ENCODE measurements at regions not wholly inside any gene's neighbourhood (a gene's known extent, or its start where the extent isn't known, plus 50 kb on each side); places are given as distances from the start of the nearest gene placed in this dataset.

DNA sequence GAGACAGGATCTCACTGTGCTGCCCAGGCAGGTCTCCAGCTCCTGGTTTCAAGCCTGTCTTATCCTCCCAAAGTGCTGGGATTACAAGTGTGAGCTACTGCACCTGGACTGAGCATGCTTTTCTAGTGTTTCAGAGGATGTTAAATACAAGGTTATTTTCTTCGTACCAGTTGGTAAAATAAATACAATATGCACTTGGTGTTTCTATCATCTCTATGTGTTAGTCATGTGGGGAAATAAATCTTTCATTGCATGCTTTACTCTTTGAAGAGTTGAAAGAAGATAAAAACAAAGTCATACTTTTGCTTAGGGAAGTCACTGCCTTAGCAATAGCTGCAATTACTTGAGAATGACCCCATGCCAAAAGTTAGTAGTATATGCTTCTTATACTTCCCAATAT, 162.3 kb downstream of the PCDH7 start:
- TF ChIP-seq EP300 (IDR thresholded peaks at IDR 0.05) (no peak), POLR2A (IDR thresholded peaks at IDR 0.05; ENCODE audit: low read depth) (no peak), POLR2AphosphoS5 (IDR thresholded peaks at IDR 0.05) (no peak)
- TF ChIP-seq, protein P1, sequence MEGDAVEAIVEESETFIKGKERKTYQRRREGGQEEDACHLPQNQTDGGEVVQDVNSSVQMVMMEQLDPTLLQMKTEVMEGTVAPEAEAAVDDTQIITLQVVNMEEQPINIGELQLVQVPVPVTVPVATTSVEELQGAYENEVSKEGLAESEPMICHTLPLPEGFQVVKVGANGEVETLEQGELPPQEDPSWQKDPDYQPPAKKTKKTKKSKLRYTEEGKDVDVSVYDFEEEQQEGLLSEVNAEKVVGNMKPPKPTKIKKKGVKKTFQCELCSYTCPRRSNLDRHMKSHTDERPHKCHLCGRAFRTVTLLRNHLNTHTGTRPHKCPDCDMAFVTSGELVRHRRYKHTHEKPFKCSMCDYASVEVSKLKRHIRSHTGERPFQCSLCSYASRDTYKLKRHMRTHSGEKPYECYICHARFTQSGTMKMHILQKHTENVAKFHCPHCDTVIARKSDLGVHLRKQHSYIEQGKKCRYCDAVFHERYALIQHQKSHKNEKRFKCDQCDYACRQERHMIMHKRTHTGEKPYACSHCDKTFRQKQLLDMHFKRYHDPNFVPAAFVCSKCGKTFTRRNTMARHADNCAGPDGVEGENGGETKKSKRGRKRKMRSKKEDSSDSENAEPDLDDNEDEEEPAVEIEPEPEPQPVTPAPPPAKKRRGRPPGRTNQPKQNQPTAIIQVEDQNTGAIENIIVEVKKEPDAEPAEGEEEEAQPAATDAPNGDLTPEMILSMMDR (IDR thresholded peaks at IDR 0.05) = no peak
- Histone ChIP-seq H3K27me3 (no peaks in the 10 kb centered on the region), H3K4me1 (peaks cover 0 to 7% (median 3%) of the 10 kb centered on the region in 4 donors), H3K9me3 (no peaks in the 10 kb centered on the region), H3K36me3 (no peaks in the 10 kb centered on the region), H3K4me3 (no peak overlapping the region), H3K27ac (replicated peaks in 1 of 4) (no peak overlapping the region)
- intact Hi-C loops (cut with DNase I) = no loop called here
- no peak for DNase-seq (ENCODE audit: extremely low spot score)
- 40% methylated on average over 1 of the region's 1 CpG for WGBS

DNA sequence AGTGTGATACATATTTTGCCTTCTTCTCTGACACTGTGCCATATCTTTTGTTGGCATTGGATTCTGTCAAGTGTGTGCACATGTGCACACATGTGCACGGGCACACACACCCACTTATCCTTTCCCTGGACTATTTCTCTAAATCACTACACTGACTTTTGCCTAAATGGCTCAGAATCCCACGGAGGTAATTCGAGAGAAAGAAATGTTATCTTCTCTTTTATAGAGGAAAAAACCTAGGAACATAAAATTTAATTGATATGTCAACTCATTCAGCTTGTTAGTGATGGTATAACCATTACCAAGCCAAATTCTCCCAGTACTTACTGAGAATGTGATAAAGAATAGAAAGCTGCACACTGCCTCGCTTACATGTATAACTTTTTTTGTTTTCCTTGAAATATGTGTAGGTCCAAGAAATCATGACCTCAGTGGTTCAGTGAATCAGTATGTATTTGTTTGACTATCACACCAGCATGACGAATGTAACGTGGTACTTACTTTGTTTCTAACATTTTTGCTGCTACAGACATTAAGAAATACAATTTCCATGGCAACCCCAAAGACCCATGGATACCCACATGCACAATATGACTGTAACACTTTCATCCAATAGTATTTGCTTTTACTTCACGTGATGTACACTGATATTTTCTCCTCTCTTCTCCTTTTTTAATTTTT, 163.0 kb downstream of the PCDH7 start:
- H3K27me3 ChIP-seq = no peaks in the 10 kb centered on the region
- H3K4me1 ChIP-seq = peaks cover 0 to 7% (median 3%) of the 10 kb centered on the region in 4 donors
- no peaks in the 10 kb centered on the region for H3K9me3 ChIP-seq
- TF ChIP-seq POLR2AphosphoS5 (IDR thresholded peaks at IDR 0.05) (no peak), POLR2A (IDR thresholded peaks at IDR 0.05; ENCODE audit: low read depth) (no peak), EP300 (IDR thresholded peaks at IDR 0.05) (no peak)
- TF ChIP-seq, protein P1 (IDR thresholded peaks at IDR 0.05) = no peak
- intact Hi-C loops (cut with DNase I) = no loop called here
- no peak overlapping the region for H3K27ac ChIP-seq (replicated peaks in 1 of 4)
- no peak overlapping the region for H3K4me3 ChIP-seq
- H3K36me3 ChIP-seq = no peaks in the 10 kb centered on the region
- no peak for DNase-seq (ENCODE audit: extremely low spot score)
- WGBS = 92% methylated on average over 7 of the region's 7 CpGs

DNA sequence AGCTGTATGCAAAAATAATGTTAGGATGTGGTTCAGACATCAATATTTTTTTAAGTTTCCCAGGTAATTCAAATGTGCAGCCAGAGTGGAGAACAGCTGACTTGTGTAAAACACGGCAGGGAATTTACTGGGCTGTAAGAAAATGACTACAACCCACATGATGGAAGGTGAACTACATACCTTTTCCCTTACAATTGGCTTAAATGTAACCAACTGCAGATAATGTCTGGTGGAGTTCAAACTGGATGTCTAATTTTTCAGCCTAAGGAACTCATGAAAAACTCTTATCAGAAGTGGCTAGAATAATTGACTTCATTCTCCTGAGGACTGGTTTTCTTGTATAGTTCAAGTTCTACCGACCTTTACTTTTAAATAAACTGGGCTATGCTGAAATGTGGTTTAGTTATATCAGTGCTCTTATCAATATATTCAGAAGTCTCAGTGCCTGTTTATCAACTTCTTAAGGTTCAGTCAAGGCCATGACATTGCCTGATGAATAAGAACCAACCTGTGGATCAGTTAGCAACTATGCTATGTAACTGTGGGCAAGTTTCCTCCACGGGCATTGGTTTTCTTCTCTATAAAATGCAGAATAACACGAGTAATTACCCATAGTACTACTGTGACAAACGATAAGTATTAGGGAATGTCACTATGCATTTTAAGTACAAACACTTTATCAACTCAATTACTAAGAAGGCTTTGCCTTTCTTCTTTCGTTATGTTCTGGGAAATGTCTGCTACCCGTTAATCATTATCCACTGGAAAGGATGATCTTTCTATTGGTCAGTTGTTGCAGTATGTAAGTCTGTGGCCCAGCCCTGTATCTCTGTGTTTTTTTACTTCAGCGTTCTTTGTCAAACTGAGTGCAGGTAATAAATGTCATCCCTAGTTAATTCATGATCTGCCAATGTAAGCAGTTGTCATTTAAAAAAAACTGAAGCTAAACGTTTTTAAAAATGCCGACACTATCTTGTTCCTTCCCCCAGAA, 181.6 kb downstream of the PCDH7 start:
- H3K9me3 ChIP-seq = no peaks in the 10 kb centered on the region
- no peak overlapping the region for H3K27ac ChIP-seq (replicated peaks in 1 of 4)
- no peaks in the 10 kb centered on the region for H3K27me3 ChIP-seq
- WGBS = 63% methylated on average over 10 of the region's 10 CpGs
- peak overlapping the region in 1 of 4 donors; percentile 8 for H3K4me3 ChIP-seq
- H3K36me3 ChIP-seq = no peaks in the 10 kb centered on the region
- intact Hi-C loops (cut with DNase I) = no loop called here
- TF ChIP-seq EP300 (IDR thresholded peaks at IDR 0.05) (no peak), POLR2A (IDR thresholded peaks at IDR 0.05; ENCODE audit: low read depth) (no peak), POLR2AphosphoS5 (IDR thresholded peaks at IDR 0.05) (no peak)
- TF ChIP-seq, protein P1 (IDR thresholded peaks at IDR 0.05) = no peak
- no peak for DNase-seq (ENCODE audit: extremely low spot score)
- H3K4me1 ChIP-seq = peaks cover 0 to 29% (median 17%) of the 10 kb centered on the region in 4 donors

DNA sequence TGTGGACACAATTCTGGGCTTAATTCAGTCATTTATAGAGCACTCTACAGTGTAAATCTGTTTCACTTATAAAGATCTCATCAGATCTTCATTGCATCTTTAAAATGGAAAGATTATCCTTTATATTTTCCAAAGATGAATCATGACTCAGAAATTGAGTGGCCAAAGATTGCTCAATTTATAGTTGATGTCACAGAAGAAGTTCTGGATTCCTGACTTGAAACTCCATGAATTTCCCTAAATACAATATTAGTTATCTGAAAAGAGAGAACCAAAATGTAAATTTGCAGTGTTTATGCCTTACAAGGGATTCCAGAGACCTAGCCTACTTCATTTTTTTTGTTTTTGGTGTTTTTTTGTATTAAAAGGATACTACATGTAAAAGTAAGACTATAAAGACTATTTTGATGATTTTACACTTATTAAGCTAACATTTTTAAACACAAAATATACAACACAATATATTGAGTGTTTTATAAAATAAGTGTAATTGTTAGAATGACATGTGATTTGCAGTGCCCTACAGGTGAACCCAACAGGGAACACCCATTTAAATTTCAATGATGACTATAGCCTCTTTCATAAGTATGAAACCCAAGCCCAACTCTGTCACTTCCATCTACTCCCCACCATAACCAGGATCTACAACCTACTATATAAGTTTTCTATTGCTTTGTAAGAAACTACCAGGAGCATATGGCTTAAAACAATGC, 183.5 kb downstream of the PCDH7 start:
- no peaks in the 10 kb centered on the region for H3K27me3 ChIP-seq
- TF ChIP-seq EP300 (IDR thresholded peaks at IDR 0.05) (no peak), POLR2A (IDR thresholded peaks at IDR 0.05; ENCODE audit: low read depth) (no peak), POLR2AphosphoS5 (IDR thresholded peaks at IDR 0.05) (no peak)
- TF ChIP-seq, protein P1 (IDR thresholded peaks at IDR 0.05) = no peak
- no peak overlapping the region for H3K4me3 ChIP-seq
- H3K36me3 ChIP-seq = no peaks in the 10 kb centered on the region
- DNase-seq (ENCODE audit: extremely low spot score) = no peak
- intact Hi-C loops (cut with DNase I) = no loop called here
- H3K27ac ChIP-seq (replicated peaks in 1 of 4) = no peak overlapping the region
- no peaks in the 10 kb centered on the region for H3K9me3 ChIP-seq
- H3K4me1 ChIP-seq = peaks cover 0 to 29% (median 17%) of the 10 kb centered on the region in 4 donors
